ENCODE measurements at regions not wholly inside any gene's neighbourhood (a gene's known extent, or its start where the extent isn't known, plus 50 kb on each side); places are given as distances from the start of the nearest gene placed in this dataset.

DNA sequence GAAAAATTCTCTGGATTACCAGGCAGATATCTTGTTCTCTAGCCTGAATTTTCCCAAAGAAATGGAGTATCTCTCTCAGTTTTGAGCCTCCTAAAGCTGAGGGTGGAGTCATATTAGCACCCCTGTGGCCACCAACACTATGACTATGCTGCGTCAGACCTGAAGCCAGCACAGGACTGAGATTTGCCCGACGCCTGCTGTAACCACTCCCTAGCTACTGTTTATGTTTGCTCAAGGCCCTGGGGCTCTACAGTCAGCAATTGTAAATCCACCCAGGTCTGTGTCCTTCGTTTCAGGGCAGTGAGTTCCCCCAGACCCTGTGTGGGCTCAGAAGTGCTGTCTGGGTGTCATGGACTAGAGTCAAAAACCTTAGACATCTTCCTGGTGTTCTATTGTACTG is 61.4 kb downstream of the ZXDA start:
- DNase-seq (ENCODE audit: low read depth in 2 of 2): no peak

GRCh38 chrX:57822818-57823217 is 87.4 kb downstream of the ZXDA start:
- no peak for DNase-seq (ENCODE audit: low read depth in 2 of 2)

DNA sequence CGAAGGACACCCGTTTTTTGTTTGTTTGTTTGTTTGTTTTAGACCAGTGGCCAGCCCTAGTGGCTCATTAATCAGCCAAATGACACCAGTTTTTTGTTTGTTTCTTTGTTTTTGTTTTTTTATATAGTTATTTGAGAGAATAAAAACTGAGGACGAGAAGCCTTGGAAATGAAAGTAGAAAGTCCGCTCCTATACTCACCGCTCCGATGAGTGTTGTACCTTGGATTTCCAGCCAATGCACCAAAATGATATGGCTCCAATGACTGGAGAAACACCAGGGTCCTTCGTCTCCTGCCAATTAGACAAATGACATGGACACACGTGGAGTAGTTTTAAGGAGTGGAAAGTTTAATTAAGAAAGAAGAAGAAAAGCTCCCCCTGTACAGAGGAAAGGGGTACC is 87.9 kb downstream of the ZXDA start:
- no peak for DNase-seq (ENCODE audit: low read depth in 2 of 2)

GRCh38 chrX:57821703-57822387 is 88.4 kb downstream of the ZXDA start:
- peak in 1 of 2 donors; percentile 1 for DNase-seq (ENCODE audit: low read depth in 2 of 2)

- no peak for DNase-seq (ENCODE audit: low read depth in 2 of 2)
Observed at GRCh38 chrX:57817302-57817701, 93.0 kb downstream of the ZXDA start.

DNA sequence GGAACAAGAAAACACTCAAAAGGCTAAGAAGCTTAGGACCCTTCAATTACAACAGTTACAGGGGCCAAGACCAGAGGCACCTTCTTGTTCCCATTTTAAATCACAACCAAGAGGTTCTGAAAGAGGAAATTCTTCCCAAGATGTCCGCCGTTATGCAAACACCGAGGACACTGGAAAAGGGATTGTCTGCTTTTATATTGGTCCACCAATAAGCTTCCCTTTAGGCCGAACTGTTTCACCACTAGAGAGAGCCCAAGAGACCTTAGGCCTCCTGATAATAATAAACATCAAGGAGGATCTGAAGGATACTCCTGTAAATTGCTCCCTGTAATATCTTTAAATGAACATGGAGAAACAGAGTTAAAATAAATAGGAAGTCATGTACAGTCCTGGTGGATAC is 92.6 kb upstream of the NLRP2B start:
- DNase-seq (ENCODE audit: low read depth in 2 of 2): no peak

DNA sequence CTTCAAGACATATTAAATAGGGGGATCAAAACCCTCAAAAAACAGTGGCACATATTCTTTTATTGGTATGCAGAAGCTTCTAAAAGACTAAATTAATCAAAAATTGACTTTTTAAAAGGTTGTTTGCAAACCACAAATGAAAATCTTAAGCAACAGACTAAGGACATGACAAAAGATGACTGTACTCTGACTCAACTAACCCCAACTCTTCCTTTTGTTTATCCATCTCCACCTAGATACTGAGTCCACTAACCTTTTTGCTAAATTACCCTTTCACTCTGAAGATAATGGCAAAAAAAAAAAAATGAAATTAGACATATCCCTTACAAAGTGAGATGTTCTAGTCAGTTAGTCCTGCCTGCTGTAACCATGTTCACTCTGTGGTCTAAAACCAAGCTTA is 91.6 kb upstream of the NLRP2B start:
- DNase-seq (ENCODE audit: low read depth in 2 of 2): no peak

- no peak for DNase-seq (ENCODE audit: low read depth in 2 of 2)
Observed at GRCh38 chrX:57752866-57753265, 72.8 kb upstream of the NLRP2B start.

- no peak for DNase-seq (ENCODE audit: low read depth in 2 of 2)
Observed at GRCh38 chrX:57741107-57741506, 61.0 kb upstream of the NLRP2B start.

- no peak for DNase-seq (ENCODE audit: low read depth in 2 of 2)
Observed at GRCh38 chrX:57737881-57738280, 57.8 kb upstream of the NLRP2B start.
